ENCODE measurements at regions not wholly inside any gene's neighbourhood (a gene's known extent, or its start where the extent isn't known, plus 50 kb on each side); places are given as distances from the start of the nearest gene placed in this dataset.

DNA sequence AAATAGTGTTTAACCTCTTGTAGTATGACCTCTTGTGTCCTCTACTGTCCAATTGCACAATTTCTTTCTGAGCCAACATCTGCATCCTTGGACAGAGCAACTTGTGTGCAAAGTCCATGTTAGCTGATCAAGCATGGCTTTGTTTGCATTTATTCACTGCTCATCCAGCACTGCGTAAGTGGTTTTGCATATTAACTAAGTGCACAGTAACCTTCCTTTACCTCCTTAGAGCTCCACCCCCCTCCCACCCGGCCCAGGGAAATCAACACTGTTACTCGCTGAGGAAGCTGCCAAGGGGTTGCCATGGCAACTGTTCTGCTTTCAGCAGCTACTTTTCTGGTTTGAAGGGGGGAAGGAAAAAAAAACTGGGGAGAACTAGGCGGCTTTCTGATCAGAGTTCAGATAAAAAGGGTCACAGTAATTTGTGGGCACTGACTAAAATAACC is 153.5 kb upstream of the KLF12 start:
- TF ChIP-seq, protein P1, sequence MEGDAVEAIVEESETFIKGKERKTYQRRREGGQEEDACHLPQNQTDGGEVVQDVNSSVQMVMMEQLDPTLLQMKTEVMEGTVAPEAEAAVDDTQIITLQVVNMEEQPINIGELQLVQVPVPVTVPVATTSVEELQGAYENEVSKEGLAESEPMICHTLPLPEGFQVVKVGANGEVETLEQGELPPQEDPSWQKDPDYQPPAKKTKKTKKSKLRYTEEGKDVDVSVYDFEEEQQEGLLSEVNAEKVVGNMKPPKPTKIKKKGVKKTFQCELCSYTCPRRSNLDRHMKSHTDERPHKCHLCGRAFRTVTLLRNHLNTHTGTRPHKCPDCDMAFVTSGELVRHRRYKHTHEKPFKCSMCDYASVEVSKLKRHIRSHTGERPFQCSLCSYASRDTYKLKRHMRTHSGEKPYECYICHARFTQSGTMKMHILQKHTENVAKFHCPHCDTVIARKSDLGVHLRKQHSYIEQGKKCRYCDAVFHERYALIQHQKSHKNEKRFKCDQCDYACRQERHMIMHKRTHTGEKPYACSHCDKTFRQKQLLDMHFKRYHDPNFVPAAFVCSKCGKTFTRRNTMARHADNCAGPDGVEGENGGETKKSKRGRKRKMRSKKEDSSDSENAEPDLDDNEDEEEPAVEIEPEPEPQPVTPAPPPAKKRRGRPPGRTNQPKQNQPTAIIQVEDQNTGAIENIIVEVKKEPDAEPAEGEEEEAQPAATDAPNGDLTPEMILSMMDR (IDR thresholded peaks at IDR 0.05; ENCODE audit: low read length), result no peak
- TF ChIP-seq EZH2 (IDR thresholded peaks at IDR 0.05; ENCODE audit: borderline replicate concordance, low read length), result no peak

Measured in OCI-LY1 (cell line).